Cerebellar cortex (tissue), 1 donor: ENCODE measurements at regions not wholly inside any gene's neighbourhood (a gene's known extent, or its start where the extent isn't known, plus 50 kb on each side); places are given as distances from the start of the nearest gene placed in this dataset.
A peak's percentile ranks its signal among the peaks of the same experiment; 100 is the strongest.

Experiments
- DNase-seq: peaks from one replicate; pipeline ENCODE4 v3.0.0-alpha.2; 2015; ENCODE audit warnings: low spot score

GRCh38 chr4:57491388-57491787, 381.2 kb upstream of the IGFBP7 start:
- DNase-seq: no peak

GRCh38 chr4:57490520-57491255, 380.5 kb upstream of the IGFBP7 start:
- no peak for DNase-seq

GRCh38 chr4:57488366-57489162, 378.4 kb upstream of the IGFBP7 start:
- DNase-seq: no peak

GRCh38 chr4:57475424-57475823, 365.2 kb upstream of the IGFBP7 start:
- DNase-seq: no peak

GRCh38 chr4:57465321-57466056, 355.3 kb upstream of the IGFBP7 start:
- DNase-seq: no peak

GRCh38 chr4:57462843-57463242, 352.7 kb upstream of the IGFBP7 start:
- no peak for DNase-seq

- no peak for DNase-seq
Measured at GRCh38 chr4:57460967-57461366, 350.8 kb upstream of the IGFBP7 start.

- no peak for DNase-seq
Measured at GRCh38 chr4:57448901-57449300, 338.7 kb upstream of the IGFBP7 start.

GRCh38 chr4:57448452-57448851, 338.3 kb upstream of the IGFBP7 start:
- DNase-seq: no peak

GRCh38 chr4:57446266-57446665, 336.1 kb upstream of the IGFBP7 start:
- DNase-seq: no peak

- no peak for DNase-seq
Measured at GRCh38 chr4:57445686-57446085, 335.5 kb upstream of the IGFBP7 start.

- no peak for DNase-seq
Measured at GRCh38 chr4:57444671-57445070, 334.5 kb upstream of the IGFBP7 start.

GRCh38 chr4:57443787-57444186, 333.6 kb upstream of the IGFBP7 start:
- DNase-seq: no peak

- no peak for DNase-seq
Measured at GRCh38 chr4:57443308-57443707, 333.1 kb upstream of the IGFBP7 start.

- peak; percentile 31 for DNase-seq
Measured at GRCh38 chr4:57442831-57443291, 332.7 kb upstream of the IGFBP7 start.

GRCh38 chr4:57442241-57442640, 332.1 kb upstream of the IGFBP7 start:
- no peak for DNase-seq

GRCh38 chr4:57437649-57438048, 327.5 kb upstream of the IGFBP7 start:
- no peak for DNase-seq

- DNase-seq: no peak
Measured at GRCh38 chr4:57435300-57435699, 325.1 kb upstream of the IGFBP7 start.

- no peak for DNase-seq
Measured at GRCh38 chr4:57430726-57431125, 320.5 kb upstream of the IGFBP7 start.

- peak; percentile 46 for DNase-seq
Measured at GRCh38 chr4:57426779-57427395, 316.7 kb upstream of the IGFBP7 start.

- no peak for DNase-seq
Measured at GRCh38 chr4:57425610-57426009, 315.4 kb upstream of the IGFBP7 start.

- DNase-seq: no peak
Measured at GRCh38 chr4:57424232-57424897, 314.2 kb upstream of the IGFBP7 start.
